ENCODE measurements at regions not wholly inside any gene's neighbourhood (a gene's known extent, or its start where the extent isn't known, plus 50 kb on each side); places are given as distances from the start of the nearest gene placed in this dataset.

- no peak for DNase-seq
Observed at GRCh38 chrX:131779741-131780140, 235.9 kb downstream of the OR13H1 start.

GRCh38 chrX:131782646-131783045, 238.8 kb downstream of the OR13H1 start:
- DNase-seq = no peak

- no peak for DNase-seq
Observed at GRCh38 chrX:131783555-131784308, 239.4 kb upstream of the STK26 start.

- DNase-seq = no peak
Observed at GRCh38 chrX:131789664-131790063, 233.4 kb upstream of the STK26 start.

GRCh38 chrX:131791608-131792355, 231.3 kb upstream of the STK26 start:
- DNase-seq = no peak

GRCh38 chrX:131792356-131792749, 230.7 kb upstream of the STK26 start:
- no peak for DNase-seq

- no peak for DNase-seq
Observed at GRCh38 chrX:131792789-131793462, 230.2 kb upstream of the STK26 start.

- DNase-seq = no peak
Observed at GRCh38 chrX:131795442-131796229, 227.5 kb upstream of the STK26 start.

- DNase-seq = no peak
Observed at GRCh38 chrX:131801066-131801465, 222.0 kb upstream of the STK26 start.

GRCh38 chrX:131801911-131802310, 221.2 kb upstream of the STK26 start:
- no peak for DNase-seq

- DNase-seq = no peak
Observed at GRCh38 chrX:131802836-131803626, 220.1 kb upstream of the STK26 start.

- no peak for DNase-seq
Observed at GRCh38 chrX:131812847-131813825, 210.0 kb upstream of the STK26 start.

- no peak for DNase-seq
Observed at GRCh38 chrX:131816551-131817136, 206.5 kb upstream of the STK26 start.

- DNase-seq = no peak
Observed at GRCh38 chrX:131818297-131818936, 204.7 kb upstream of the STK26 start.

- DNase-seq = no peak
Observed at GRCh38 chrX:131821945-131822622, 201.0 kb upstream of the STK26 start.

- DNase-seq = no peak
Observed at GRCh38 chrX:131826572-131826971, 196.5 kb upstream of the STK26 start.

- DNase-seq = peak; percentile 4
Observed at GRCh38 chrX:131827935-131828334, 195.2 kb upstream of the STK26 start.

- DNase-seq = no peak
Observed at GRCh38 chrX:131828482-131828881, 194.6 kb upstream of the STK26 start.

Data from NCI-H510A treated with DMSO at 0.1 percent for 48 hours (cell line).